HG02884 (cell line): ENCODE measurements at regions not wholly inside any gene's neighbourhood (a gene's known extent, or its start where the extent isn't known, plus 50 kb on each side); places are given as distances from the start of the nearest gene placed in this dataset.

Experiments
- ATAC-seq: cut with Tn5 transposase; IDR thresholded peaks from one replicate; pipeline ENCODE4 v1.9.1; 2021; ENCODE audit warnings: mild to moderate bottlenecking, moderate library complexity; ENCODE audit not compliant: unreplicated experiment

DNA sequence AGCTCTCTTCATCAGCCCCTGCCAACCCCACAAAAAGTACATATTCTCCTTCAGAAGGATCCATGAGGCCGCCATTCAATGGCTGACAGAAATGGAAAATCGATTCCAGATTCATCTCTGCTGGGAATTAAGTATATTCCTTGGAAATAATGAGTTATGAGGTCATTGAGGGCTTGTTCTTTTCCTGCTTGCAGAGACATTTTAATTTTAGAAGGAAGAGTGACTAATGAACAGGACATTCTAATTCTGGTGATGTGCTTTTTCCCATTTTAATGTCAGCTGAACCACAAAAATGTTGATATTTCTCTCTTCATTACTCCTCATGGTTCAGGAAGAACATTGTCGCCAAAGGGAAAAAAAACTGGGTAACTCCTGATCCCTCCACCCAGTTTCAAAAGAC lies 314.0 kb downstream of the PIK3R1 start:
- ATAC-seq = no peak

DNA sequence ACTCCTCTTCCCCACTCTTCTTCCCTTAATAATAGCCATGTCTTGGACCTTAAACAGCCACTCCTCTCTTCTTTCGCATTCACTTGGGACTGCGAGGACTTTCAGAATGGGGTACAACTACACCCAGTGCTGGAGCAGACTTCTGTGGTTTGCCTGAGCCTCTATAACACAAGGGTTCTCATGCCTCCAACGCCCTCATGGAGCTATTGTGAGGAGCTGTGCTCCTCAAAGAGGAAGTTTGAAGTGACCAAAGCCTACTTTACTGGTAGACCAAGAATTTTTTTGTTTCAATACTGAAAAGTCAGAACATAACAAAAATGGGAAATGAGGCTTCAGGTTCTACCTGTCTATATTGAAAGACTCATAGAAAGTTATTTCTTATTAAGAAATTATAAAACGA lies 316.4 kb downstream of the PIK3R1 start:
- no peak for ATAC-seq

DNA sequence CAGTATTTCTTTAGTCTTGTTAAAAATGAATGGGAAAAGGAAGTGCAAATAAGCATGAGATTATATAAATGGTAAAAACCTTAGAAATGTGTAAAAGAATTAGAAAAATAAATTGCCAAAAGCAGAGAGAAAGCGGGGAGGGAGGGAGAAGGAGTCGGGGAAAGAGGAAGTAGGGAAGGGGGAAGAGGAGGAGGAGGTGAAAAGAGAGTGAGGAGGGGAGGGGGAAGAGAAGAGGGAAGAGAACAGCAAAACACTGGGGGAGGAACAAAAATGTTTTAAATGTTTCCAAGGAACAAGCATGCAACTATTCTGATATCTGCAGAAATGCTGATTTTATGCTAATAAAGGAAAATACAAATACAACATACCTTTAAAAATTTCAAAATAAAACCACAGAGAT lies 317.5 kb downstream of the PIK3R1 start:
- ATAC-seq = no peak

DNA sequence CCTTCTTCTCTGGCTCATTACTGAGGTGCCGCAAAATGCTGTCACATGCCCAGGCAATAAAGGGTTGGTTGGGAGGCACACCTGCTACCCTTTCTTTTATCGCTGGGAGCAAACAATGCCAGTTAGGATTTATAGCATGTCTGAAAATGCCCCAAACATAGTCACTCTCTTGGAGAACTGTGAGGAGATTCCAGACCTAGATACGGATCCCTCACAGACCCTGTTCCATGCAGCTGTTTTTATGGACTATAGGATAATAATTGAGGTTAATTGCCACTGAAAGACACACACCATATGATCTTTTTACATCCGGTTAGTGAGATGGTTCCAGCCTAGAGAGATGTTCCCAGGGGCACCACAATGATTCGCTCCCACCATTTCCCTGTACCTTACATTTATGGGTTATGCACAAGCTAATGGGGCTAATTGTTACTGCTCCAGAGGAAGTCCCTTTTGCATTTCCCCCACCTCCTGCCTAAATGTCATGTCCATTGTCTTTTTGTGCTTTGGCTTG lies 318.1 kb downstream of the PIK3R1 start:
- ATAC-seq = no peak

DNA sequence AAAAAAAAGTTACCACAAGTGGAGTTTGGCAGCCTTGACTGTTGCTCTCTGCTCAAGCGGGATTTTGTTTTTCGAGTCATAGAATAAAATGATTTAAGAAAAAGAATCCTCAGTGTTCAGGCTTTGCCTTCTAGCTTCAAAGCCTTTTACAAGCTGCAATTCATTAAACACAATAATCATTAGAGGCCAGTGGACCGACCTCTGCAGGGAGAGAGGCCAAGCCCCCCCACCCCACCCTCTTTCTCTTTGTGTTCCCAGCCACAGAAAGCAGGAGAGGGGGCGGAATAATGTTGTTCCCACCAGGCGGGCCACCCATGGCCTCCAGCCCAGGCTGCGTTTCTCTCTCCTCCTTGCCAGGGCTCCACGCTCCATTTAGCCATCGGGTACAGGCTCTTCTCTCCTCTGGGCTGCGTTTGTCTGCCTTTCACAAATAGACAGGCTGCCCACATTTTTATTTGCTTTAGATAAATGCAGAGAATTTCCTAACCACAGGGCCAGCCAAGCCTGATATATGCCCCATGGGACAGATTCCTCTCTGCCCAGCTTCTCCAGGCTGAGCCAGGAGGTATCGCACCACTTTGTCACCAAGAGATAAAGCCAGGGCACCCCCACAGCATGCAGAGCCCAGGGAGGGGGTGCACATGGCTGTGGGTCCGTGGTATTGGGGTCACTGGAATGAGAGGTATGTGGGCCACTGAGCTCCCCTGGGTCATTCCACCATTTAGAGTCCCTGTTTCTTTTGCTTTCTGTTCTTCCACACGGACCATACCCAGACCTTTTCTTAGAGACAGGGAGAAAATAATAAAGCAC lies 318.8 kb downstream of the PIK3R1 start:
- no peak for ATAC-seq

DNA sequence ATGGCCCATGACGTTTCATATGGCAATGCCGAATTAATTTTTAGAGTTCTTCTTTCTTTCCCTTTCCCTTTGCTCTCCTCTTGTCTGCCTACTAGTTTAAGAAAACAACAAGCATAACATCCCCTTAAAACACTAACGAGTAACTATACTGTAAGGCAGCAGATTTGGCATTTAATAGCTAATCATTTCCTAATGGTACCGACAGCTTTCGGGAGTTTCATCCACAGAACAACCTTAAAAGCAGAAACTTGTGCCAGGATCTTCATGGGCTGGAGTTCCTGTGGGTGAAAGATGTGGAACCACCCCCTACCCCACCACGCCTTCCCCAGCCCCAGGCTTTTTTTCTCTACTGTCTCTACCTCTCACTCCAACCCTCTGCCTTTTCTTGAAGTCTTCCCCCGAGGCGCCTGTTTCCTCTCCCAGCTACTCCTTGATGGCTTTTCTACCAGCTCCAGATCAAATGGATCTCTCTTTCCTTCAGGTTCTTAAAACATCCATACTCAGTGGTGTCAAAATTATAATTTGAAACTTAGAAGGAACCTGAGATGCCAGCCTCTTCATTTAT lies 319.5 kb downstream of the PIK3R1 start:
- no peak for ATAC-seq

DNA sequence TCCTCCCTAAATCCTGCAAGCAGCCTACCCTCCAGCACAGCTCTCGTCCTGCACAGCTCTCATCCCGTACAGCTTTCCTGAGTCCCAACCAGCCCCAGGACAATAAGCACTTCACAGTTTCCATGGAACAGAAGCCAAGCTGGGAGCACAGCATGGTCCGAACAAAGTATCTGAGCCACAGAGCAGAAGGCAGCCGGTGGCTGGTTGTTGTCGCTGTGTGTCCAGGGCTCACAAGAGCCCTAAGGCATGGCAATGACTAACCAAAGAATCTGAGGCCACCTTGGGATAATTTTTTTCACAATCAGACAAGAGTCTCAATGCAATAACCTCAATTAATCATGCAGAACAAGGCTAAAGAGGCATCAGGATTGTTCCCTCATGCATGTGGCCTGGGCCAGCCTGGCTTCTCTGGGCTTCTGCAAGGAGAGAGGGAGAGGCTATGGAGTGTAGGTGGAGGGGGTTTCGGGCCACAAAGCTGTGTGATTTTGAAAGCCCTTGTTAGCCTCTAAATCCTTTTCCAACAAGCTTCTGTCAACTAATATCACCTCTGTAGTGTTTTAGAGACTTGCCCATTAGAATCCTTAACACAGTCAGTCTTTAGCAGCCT lies 323.4 kb downstream of the PIK3R1 start:
- no peak for ATAC-seq

DNA sequence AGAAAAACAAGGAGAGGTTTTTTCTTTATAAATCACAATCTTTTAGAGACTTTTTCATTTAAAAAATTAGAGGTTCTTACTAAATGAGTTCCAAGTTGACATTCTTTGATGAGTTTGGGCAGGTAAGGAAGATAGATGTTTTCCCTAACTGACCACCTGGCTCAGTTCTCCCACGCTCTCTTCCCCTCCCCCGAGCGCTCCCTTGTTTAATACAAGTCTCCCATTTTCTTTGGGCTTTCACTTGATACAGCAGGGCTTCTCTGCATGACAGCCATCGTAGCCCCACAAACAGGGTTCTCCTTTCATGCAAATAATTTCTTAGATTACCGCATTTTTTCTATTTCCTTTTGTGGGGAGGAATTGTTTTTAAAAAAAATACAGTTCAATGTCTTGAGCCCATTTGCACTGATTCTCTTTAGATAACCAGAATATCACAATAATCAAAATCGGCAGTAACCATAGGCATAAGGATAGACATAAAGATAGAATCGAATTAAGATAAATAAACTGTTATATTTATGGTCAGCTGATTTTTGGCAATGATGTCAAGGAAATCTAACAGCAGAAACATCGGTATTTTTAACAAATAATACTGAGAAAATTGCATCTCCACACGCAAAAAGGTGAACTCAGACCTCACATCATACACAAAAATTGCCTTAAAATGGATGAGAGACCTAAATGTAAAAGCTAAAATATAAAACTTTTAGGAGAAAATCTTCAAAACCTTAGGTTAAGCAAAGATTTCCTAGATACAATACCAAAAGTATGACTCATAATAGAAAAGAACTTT lies 325.4 kb downstream of the PIK3R1 start:
- ATAC-seq = no peak

DNA sequence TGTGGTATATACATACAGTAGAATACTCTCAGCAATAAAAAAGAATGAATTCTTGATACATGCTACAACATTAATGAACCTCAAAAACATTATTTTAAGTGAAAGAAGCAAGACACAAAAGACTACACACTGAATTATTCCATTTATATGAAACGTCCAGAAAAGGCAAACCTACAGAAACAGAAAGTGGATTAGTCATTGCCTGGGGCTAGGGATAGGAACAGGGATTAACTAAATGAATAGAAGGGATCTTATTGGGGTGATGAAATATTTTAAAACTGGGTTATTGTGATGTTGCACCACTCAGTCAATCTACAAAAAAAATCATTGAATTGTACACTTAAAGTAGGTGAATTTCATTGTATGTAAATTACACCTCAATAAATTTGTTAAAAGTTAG lies 326.7 kb downstream of the PIK3R1 start:
- no peak for ATAC-seq

DNA sequence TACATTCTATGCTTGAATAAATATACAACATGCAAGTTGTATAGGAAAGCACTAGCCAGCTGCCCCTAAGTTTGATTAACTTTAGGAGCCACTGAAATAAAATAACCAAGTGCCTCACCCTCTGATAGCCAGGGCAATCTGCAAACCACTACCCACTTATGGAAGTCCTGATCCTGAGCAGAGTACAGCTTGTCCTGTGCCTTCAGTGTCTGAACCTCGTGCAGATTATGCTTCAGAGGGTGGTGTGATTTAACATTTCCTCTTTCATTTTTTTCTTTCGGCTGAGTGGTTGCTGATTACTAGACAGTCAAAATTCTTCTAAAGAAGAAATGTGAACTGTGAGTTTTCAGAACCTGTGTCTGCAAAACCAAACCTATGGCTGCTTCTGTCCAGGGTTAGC lies 327.7 kb downstream of the PIK3R1 start:
- no peak for ATAC-seq

DNA sequence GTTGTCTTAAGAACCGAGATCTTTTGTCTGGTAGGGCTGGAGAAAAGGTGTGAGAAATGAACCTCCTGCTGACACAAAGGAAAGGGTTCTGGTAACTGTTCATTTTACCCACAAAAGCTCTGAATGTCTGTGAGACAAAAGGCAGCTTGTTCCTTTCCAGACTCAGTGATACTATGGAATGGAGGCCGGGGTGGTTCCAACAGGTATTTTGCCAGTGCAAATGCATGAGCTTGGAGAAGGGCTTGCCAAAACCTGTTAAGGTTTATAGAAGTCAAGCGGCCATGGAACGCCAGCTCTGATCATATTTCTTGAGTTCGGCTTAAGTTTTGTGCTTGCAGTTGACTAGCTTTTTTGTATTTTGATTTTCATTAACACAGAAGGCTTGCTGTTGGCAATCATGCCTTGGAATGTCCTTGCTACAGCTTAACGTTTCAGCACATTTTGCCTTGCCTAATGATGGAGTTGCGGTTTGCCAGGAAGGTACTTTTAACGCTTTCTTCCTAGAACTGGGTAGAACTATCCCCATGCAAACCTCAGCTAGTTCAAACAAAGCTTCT lies 328.6 kb downstream of the PIK3R1 start:
- no peak for ATAC-seq

DNA sequence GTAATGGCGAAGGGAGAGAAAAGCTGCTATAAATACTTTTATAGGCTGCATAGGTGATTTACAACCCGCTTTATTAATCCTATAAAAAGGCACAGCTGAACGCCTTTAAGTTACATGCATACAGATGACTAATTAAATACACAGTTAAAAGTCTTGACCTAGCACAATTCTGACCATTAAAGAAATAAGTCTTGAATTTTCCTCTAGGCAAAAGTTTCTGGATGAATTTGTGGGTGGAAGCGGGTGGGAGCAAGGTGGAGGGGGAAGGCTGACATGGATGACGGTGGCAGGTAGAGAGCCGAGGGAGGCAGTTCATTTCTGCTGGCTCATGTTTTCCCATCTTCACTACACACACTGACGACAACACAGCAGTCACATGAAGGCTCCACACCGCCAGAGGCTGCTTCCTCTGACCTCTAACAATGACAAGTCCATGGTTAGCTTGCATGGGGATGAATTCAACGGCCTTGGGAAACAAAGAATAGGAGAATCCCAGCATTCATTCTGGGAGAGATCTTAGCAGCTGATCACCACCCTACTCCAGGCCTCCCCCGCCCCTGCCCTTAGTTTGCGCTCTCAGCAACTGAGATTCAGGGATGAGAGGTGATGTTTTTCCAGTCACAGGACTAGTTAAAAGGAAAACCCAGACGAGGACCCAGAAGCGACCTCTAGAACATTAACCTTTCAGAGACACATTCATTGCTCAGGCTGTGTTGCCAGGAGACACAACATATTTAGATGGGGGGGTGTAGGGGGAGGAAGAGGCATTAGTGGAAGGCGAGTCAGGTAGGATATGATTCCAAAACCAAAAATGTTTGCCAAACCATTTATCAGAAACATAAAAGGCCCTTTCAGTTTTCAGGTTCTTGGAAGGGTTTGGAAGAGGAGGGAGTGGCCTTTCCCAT lies 329.3 kb downstream of the PIK3R1 start:
- no peak for ATAC-seq

DNA sequence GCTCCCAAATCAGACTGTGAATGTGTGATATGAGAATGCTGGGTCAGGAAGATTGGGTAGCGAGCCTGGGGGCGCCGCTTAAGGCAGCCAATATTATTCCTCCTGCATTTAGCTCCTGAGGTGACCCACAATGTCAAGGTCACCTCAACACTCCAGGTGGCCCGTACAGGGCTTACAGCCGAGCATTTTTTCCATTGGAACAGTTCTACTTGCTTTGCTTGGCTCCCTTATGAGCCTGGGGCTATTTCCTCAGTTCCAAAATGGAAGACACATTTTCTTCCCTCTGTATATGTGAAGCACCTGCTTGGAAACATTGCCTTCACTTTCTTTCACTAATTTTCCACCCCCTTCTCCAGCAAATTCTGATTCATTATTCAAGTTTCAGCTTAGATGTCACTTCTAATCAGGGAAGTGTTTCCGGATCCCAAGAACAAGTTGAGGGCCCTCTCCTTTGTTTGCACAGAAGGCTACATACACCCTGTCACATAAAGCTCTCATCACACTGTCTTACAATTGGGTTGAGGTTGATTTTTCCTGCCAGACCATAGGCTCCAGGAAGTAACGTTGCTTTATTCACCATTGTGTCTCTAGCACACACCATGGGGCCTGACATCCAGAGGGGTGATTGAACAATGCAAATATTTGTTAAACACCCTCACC lies 330.2 kb downstream of the PIK3R1 start:
- ATAC-seq = no peak

DNA sequence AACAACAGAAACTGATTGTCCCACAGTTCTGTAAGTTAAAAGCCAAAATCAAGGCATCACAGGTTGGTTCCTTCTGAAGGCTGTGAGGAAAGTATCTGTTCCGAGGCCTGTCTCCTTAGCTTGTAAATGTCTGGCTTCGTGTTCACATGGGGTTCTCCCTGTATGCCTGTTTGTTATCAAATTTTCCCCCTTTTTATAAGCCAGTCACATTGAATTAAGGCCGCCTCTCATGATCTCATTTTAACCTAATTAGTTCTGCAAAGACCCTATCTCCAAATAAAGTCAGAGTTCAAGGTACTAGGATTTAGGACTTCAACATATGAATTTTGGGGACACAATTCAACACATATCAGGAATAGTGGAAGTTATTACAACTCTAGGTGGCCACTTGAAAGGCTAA lies 331.5 kb downstream of the PIK3R1 start:
- no peak for ATAC-seq

DNA sequence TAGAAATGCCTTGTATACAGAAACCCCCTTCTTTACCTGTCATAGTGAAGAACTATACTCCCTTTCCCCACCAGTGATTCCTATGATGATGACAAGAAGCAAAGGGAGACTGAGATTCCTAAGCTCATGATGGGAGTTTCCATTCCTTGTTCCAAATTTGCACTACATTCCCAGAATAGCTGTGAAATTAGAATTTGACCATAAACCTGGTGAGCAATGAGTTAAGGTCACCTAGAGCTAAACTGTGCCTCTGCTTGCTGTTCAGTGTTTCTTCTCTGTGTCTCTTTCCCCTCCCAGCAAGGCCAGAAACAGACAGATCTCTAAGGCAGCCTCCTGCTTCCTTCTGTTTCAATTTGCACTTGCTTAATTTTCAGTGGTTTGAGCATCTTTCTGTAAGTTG lies 332.1 kb downstream of the PIK3R1 start:
- no peak for ATAC-seq

DNA sequence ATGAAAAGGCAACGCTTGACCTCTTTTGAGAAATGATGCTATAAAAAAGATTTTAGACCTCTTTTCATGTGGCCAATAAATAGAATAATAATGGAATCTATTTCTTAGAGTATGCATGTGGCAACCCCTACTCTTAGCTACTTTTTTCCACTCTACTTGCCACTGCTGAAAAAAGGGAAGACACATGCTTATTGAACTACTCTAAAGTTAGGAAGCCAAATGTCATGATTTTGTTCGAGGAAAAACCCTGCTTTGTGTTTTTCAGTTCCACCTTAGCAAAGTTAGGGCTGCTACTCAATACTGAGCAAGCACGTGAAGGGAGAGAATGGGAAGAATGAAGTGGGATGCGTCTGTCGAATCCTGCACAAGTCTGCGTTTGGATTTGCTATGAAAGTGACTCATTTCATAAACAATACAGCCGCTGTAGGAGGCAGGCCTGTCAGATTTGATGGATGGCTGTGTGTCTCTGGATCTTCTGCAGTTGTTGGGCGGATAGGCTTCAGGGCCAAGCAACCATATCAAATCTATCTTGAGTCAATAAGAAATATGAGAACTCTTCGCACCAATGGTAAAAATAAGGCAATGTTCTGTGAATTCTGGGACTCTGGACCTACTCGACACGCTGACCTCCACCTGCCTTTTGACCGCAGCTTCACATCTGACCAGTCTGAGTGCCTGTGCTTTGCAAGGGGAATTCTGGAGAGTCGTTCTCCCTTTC lies 333.6 kb downstream of the PIK3R1 start:
- no peak for ATAC-seq

DNA sequence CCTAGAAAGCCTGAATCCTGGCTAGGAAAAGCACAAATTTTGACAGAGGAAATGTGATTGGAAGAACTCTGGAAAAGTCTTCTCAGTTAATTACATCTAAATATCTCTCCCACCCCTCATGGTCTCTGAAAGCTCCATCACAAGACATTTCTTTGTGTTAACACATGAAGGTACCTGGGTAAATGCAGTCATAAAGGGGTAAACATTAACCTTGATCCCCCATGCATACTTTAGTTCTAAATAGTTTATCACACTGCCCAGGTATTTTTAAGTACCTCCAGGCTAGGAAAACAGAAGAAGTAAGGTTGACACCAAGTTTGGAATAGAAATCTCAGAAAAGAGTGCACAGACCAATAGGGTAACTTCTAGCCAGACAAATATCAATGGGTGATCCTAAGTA lies 334.5 kb downstream of the PIK3R1 start:
- no peak for ATAC-seq

DNA sequence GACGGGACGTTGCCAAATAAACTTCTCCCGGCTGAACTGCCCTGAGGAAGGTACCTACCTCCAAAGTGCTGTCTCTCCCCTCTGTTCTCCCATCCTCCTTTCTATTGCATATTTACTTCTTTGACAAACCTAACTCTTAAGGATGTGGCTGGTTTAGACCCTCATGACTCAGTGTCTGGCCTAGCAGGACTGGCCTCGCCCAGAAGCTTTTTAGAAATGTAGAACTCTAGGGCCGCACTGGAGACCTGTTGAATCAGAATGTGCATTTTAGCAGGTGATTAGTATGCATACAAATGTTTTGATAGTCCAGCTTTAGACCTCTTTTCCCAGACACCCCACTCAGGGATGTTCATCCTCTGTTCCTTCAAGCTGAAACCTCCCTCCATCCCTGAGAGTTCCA lies 335.9 kb downstream of the PIK3R1 start:
- ATAC-seq = no peak
